HG03520 (cell line): ENCODE measurements at regions not wholly inside any gene's neighbourhood (a gene's known extent, or its start where the extent isn't known, plus 50 kb on each side); places are given as distances from the start of the nearest gene placed in this dataset.
"Not testable (repeated sequence)": the region's sequence is repeated elsewhere in the genome, so short reads cannot be mapped to it uniquely, and the experiment has no call there.

Source experiments
- ATAC-seq: cut with Tn5 transposase; IDR thresholded peaks from one replicate; pipeline ENCODE4 v1.9.1; 2021; ENCODE audit warnings: mild to moderate bottlenecking, moderate library complexity; ENCODE audit not compliant: unreplicated experiment

- no peak for ATAC-seq
These were observed 919.6 kb upstream of the DIAPH2 start for GRCh38 chrX:95764972-95765451.

- ATAC-seq = not testable (repeated sequence)
These were observed 913.4 kb upstream of the DIAPH2 start for GRCh38 chrX:95771198-95771597.

- ATAC-seq = no peak
These were observed 892.8 kb upstream of the DIAPH2 start for GRCh38 chrX:95791876-95792275.

GRCh38 chrX:95797344-95797743 lies 887.3 kb upstream of the DIAPH2 start:
- no peak for ATAC-seq

GRCh38 chrX:95823796-95824195 lies 860.8 kb upstream of the DIAPH2 start:
- no peak for ATAC-seq

GRCh38 chrX:95835223-95835622 lies 849.4 kb upstream of the DIAPH2 start:
- no peak for ATAC-seq

GRCh38 chrX:95836517-95836916 lies 848.1 kb upstream of the DIAPH2 start:
- no peak for ATAC-seq

- no peak for ATAC-seq
These were observed 842.8 kb upstream of the DIAPH2 start for GRCh38 chrX:95841863-95842262.

- ATAC-seq = no peak
These were observed 824.5 kb upstream of the DIAPH2 start for GRCh38 chrX:95860127-95860526.

- ATAC-seq = no peak
These were observed 809.0 kb upstream of the DIAPH2 start for GRCh38 chrX:95875661-95876060.

- no peak for ATAC-seq
These were observed 805.8 kb upstream of the DIAPH2 start for GRCh38 chrX:95878874-95879273.

- ATAC-seq = no peak
These were observed 800.5 kb upstream of the DIAPH2 start for GRCh38 chrX:95884186-95884585.

- ATAC-seq = no peak
These were observed 799.6 kb upstream of the DIAPH2 start for GRCh38 chrX:95885074-95885473.

GRCh38 chrX:95889279-95889678 lies 795.4 kb upstream of the DIAPH2 start:
- no peak for ATAC-seq

GRCh38 chrX:95893636-95894035 lies 791.0 kb upstream of the DIAPH2 start:
- ATAC-seq = no peak

GRCh38 chrX:95903490-95903889 lies 781.2 kb upstream of the DIAPH2 start:
- ATAC-seq = no peak

- ATAC-seq = no peak
These were observed 780.7 kb upstream of the DIAPH2 start for GRCh38 chrX:95903975-95904374.

GRCh38 chrX:95907081-95907480 lies 777.6 kb upstream of the DIAPH2 start:
- ATAC-seq = no peak

- ATAC-seq = no peak
These were observed 773.6 kb upstream of the DIAPH2 start for GRCh38 chrX:95911062-95911461.

- no peak for ATAC-seq
These were observed 765.0 kb upstream of the DIAPH2 start for GRCh38 chrX:95919605-95920004.

- ATAC-seq = no peak
These were observed 739.1 kb upstream of the DIAPH2 start for GRCh38 chrX:95945528-95945927.

- ATAC-seq = no peak
These were observed 735.1 kb upstream of the DIAPH2 start for GRCh38 chrX:95949588-95949987.

GRCh38 chrX:95950679-95951078 lies 734.0 kb upstream of the DIAPH2 start:
- no peak for ATAC-seq

- ATAC-seq = no peak
These were observed 731.1 kb upstream of the DIAPH2 start for GRCh38 chrX:95953564-95953963.
